Vagina (tissue), 2 donors: ENCODE measurements at regions not wholly inside any gene's neighbourhood (a gene's known extent, or its start where the extent isn't known, plus 50 kb on each side); places are given as distances from the start of the nearest gene placed in this dataset.

ENCODE experiments used
- DNase-seq, 2 donors: peaks; one replicate each; pipeline ENCODE4 v3.0.0-alpha.2; 2017; ENCODE audit errors: extremely low spot score in 2 of 2
- H3K27ac ChIP-seq: fragments of 200-600 bp; sonication (generic); one replicate; pipeline ENCODE4 v1.5.1; 2019
- H3K27me3 ChIP-seq: fragments of 200-600 bp; sonication (generic); one replicate; pipeline ENCODE4 v1.5.1; 2019
- H3K36me3 ChIP-seq, 2 donors: fragments of 200-600 bp; sonication (generic); one replicate each; pipeline ENCODE4 v1.5.1; 2017 to 2019
- H3K4me1 ChIP-seq: fragments of 200-600 bp; sonication (generic); one replicate; pipeline ENCODE4 v1.5.1; 2019
- H3K4me3 ChIP-seq, 2 donors: fragments of 200-600 bp; sonication (generic); 1 replicate in 1 of 2; 2 replicates in 1 of 2; pipeline ENCODE4 v1.5.1; 2016 to 2019
- H3K9me3 ChIP-seq: fragments of 200-600 bp; sonication (generic); one replicate; pipeline ENCODE4 v1.5.1; 2019
- POLR2A ChIP-seq, 2 donors: fragments of 450-650 bp; IDR thresholded peaks; one replicate each; pipeline ENCODE4 v1.6.1; 2017; ENCODE audit warnings: antibody characterized with exemption in 2 of 2, mild to moderate bottlenecking in 2 of 2, moderate library complexity in 2 of 2
- POLR2AphosphoS5 ChIP-seq, 2 donors: sonication (generic); formaldehyde crosslinking; IDR thresholded peaks; one replicate each; pipeline ENCODE4 v1.9.0; 2017; ENCODE audit warnings: antibody characterized with exemption in 2 of 2, mild to moderate bottlenecking in 2 of 2, low read depth in 1 of 2; ENCODE audit not compliant: insufficient read depth in 1 of 2
- intact Hi-C: fragments of 100-400 bp; cut with DNase I; formaldehyde crosslinking; loops from one replicate; pipeline ENCODE4 v1.15.1; 2023
- TF ChIP-seq, protein P1 (sequence below), 3 experiments: fragments of 450-650 bp in 2 of 3; fragments of 200-600 bp in 1 of 3; sonication (generic) in 1 of 3; IDR thresholded peaks; one replicate each; pipeline ENCODE4 v1.5.1; 2017 to 2019; ENCODE audit warnings: antibody characterized with exemption in 3 of 3, mild to moderate bottlenecking in 2 of 3, moderate library complexity in 2 of 3

DNA sequence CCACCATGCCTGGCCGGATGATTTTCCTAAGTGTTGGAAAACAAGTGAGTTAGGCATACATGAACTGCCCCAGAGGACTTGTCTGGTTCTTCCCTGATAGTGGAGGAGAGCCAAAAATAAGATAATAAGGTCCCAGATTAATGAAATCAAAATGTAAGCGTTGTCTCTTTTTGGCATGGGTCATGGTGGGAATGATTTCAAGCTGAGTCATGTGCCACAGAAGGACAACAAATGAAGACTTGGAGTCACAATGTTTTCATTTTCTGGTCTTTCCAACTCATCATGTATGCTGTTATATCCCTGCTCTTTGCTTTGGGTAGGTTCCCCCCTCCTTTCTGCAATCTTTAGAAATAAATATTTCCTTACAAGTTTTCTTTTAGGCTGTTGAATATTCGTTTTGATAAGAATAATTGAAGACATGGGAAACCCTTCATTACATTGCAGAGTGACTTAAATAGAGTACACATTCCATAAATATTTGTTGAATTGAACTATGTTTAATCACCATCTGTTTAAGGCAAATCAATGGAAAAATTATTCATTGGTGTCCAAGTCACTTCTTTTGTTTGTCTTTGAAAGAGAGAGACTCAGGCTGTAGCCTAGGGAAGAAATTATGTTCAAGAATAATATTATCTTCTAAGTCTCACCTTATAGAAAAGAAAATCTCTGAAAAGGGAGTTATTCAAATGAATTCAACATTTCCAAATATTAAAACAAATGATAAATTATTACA lies 196.3 kb downstream of the CSNK1G3 start:
- H3K27me3 ChIP-seq = no peaks in the 10 kb centered on the region
- no peaks in the 10 kb centered on the region for H3K4me1 ChIP-seq
- no peak overlapping the region for H3K4me3 ChIP-seq
- no peaks in the 10 kb centered on the region for H3K9me3 ChIP-seq
- no peak overlapping the region for H3K27ac ChIP-seq
- DNase-seq = no peak
- intact Hi-C loops = no loop called here
- H3K36me3 ChIP-seq = no peaks in the 10 kb centered on the region
- TF ChIP-seq POLR2A (IDR thresholded peaks at IDR 0.05) = no peak
- TF ChIP-seq POLR2AphosphoS5 (IDR thresholded peaks at IDR 0.05; ENCODE audit: insufficient read depth in 1 of 2, low read depth in 1 of 2) = no peak
- TF ChIP-seq, protein P1, sequence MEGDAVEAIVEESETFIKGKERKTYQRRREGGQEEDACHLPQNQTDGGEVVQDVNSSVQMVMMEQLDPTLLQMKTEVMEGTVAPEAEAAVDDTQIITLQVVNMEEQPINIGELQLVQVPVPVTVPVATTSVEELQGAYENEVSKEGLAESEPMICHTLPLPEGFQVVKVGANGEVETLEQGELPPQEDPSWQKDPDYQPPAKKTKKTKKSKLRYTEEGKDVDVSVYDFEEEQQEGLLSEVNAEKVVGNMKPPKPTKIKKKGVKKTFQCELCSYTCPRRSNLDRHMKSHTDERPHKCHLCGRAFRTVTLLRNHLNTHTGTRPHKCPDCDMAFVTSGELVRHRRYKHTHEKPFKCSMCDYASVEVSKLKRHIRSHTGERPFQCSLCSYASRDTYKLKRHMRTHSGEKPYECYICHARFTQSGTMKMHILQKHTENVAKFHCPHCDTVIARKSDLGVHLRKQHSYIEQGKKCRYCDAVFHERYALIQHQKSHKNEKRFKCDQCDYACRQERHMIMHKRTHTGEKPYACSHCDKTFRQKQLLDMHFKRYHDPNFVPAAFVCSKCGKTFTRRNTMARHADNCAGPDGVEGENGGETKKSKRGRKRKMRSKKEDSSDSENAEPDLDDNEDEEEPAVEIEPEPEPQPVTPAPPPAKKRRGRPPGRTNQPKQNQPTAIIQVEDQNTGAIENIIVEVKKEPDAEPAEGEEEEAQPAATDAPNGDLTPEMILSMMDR (IDR thresholded peaks at IDR 0.05) = no peak

DNA sequence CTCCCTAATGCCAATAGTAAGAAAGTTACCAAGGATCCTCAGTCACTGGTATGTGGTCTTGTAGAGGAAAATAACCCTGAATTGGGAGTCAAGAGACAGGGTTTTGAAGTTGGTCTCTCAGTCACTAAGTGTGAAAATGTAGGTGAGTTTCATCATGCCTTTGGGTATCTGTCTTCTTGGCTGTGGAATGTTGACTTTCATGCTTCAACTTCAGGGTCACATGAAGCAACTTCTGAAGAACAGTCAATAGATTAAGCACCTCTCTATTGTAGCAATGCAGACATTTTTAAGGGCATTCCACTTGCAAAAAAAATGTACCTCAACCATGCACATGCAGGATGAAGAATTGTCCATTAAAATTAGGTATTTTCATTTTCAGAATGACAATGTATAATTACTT lies 194.6 kb downstream of the CSNK1G3 start:
- intact Hi-C loops = no loop called here
- Histone ChIP-seq H3K27me3 (no peaks in the 10 kb centered on the region), H3K4me1 (peaks cover under 1% of the 10 kb centered on the region), H3K4me3 (no peak overlapping the region), H3K36me3 (no peaks in the 10 kb centered on the region), H3K9me3 (no peaks in the 10 kb centered on the region), H3K27ac (no peak overlapping the region)
- TF ChIP-seq, protein P1 (IDR thresholded peaks at IDR 0.05) = no peak
- TF ChIP-seq POLR2A (IDR thresholded peaks at IDR 0.05) (no peak), POLR2AphosphoS5 (IDR thresholded peaks at IDR 0.05; ENCODE audit: insufficient read depth in 1 of 2, low read depth in 1 of 2) (no peak)
- no peak for DNase-seq

DNA sequence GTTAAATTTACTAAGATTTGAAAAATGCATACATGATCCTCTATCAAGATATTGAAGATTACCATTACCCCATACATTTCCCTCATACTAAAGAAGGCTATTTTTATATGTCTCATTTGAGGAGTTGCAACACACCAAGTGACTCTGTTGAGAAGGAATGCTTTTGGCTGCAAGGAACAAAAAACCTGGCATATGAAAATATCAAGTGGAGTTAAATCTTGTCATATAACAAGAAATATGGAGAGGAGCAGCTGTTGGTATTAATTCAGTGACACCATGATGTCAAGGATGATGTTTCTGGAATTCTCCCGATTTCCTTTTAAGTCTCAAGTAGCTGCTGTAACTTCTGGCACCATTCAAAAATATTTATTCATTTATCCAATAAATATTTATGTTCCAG lies 193.8 kb downstream of the CSNK1G3 start:
- H3K27me3 ChIP-seq = no peaks in the 10 kb centered on the region
- no peaks in the 10 kb centered on the region for H3K36me3 ChIP-seq
- H3K4me3 ChIP-seq = no peak overlapping the region
- H3K4me1 ChIP-seq = peaks cover 8% of the 10 kb centered on the region
- intact Hi-C loops = no loop called here
- no peak overlapping the region for H3K27ac ChIP-seq
- H3K9me3 ChIP-seq = no peaks in the 10 kb centered on the region
- TF ChIP-seq POLR2A (IDR thresholded peaks at IDR 0.05) = no peak
- no peak for TF ChIP-seq POLR2AphosphoS5 (IDR thresholded peaks at IDR 0.05; ENCODE audit: insufficient read depth in 1 of 2, low read depth in 1 of 2)
- TF ChIP-seq, protein P1 (IDR thresholded peaks at IDR 0.05) = no peak
- no peak for DNase-seq

DNA sequence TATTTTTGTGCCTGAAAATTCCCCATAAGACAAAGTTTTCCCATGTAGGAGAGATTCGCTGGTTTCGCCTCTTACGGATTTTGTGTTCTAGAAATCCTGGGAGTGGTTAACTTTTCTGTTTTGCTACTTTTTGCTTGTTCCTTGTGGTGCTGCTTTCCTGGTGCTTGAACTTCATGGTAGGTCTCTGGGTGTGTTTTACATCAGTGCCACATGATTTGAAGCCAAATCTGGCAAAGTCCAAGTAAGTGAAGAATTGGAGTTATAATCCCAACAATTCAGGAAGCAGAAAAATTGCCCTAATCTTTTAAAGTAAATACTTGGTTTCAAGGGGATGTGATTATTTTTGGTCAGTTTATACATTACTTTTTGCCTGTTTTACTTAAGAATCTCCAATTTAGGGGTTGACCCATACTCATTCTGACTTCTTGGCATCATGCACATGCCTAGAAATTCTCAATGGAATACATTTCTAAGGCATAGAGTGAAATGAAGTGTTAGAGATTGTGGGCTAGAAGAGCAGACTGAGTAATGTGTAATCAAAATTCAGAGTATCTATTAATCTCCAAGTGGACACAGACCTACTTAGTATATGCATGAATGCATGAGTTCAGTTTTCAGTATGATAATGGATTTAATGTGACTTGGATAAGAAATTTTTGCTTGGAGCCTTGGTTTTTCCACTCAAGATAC lies 189.7 kb downstream of the CSNK1G3 start:
- Histone ChIP-seq H3K4me1 (peaks cover 28% of the 10 kb centered on the region), H3K4me3 (no peak overlapping the region), H3K27ac (no peak overlapping the region), H3K36me3 (no peaks in the 10 kb centered on the region), H3K27me3 (no peaks in the 10 kb centered on the region), H3K9me3 (no peaks in the 10 kb centered on the region)
- intact Hi-C loops = no loop called here
- TF ChIP-seq POLR2A (IDR thresholded peaks at IDR 0.05) (no peak), POLR2AphosphoS5 (IDR thresholded peaks at IDR 0.05; ENCODE audit: insufficient read depth in 1 of 2, low read depth in 1 of 2) (no peak)
- TF ChIP-seq, protein P1 (IDR thresholded peaks at IDR 0.05) = no peak
- DNase-seq = no peak
